NOMO-1 (cell line): ENCODE measurements at regions not wholly inside any gene's neighbourhood (a gene's known extent, or its start where the extent isn't known, plus 50 kb on each side); places are given as distances from the start of the nearest gene placed in this dataset.

Experiments used
- DNase-seq, 2 experiments: peaks; one replicate each; lab custom pipeline; 2025; ENCODE audit not compliant: unreplicated experiment in 2 of 2; lab: John Stamatoyannopoulos, UW

GRCh38 chr20:48468571-48468970 is 359.2 kb downstream of the PREX1 start:
- no peak for DNase-seq

- no peak for DNase-seq
Observed at GRCh38 chr20:48467622-48468021, 360.2 kb downstream of the PREX1 start.

- no peak for DNase-seq
Observed at GRCh38 chr20:48465271-48465670, 362.5 kb downstream of the PREX1 start.

GRCh38 chr20:48463916-48464315 is 363.9 kb downstream of the PREX1 start:
- DNase-seq = no peak

GRCh38 chr20:48463096-48463720 is 364.6 kb downstream of the PREX1 start:
- DNase-seq = no peak

- no peak for DNase-seq
Observed at GRCh38 chr20:48461735-48462119, 366.1 kb downstream of the PREX1 start.

GRCh38 chr20:48461091-48461734 is 366.6 kb downstream of the PREX1 start:
- DNase-seq = no peak

GRCh38 chr20:48460681-48461080 is 367.1 kb downstream of the PREX1 start:
- no peak for DNase-seq

- DNase-seq = no peak
Observed at GRCh38 chr20:48459722-48460395, 367.9 kb downstream of the PREX1 start.

GRCh38 chr20:48458601-48459385 is 369.0 kb downstream of the PREX1 start:
- DNase-seq = no peak

GRCh38 chr20:48458003-48458377 is 369.8 kb downstream of the PREX1 start:
- no peak for DNase-seq

GRCh38 chr20:48457193-48458002 is 370.4 kb downstream of the PREX1 start:
- no peak for DNase-seq

GRCh38 chr20:48456366-48457192 is 371.2 kb downstream of the PREX1 start:
- DNase-seq = no peak

GRCh38 chr20:48455651-48456365 is 372.0 kb downstream of the PREX1 start:
- DNase-seq = no peak

GRCh38 chr20:48454671-48455490 is 372.9 kb downstream of the PREX1 start:
- no peak for DNase-seq

GRCh38 chr20:48453477-48454093 is 374.2 kb downstream of the PREX1 start:
- DNase-seq = no peak

- DNase-seq = no peak
Observed at GRCh38 chr20:48451401-48451800, 376.4 kb downstream of the PREX1 start.
